B cell (primary cell): ENCODE measurements at regions not wholly inside any gene's neighbourhood (a gene's known extent, or its start where the extent isn't known, plus 50 kb on each side); places are given as distances from the start of the nearest gene placed in this dataset.

Experiments used
- ATAC-seq: fragments of 200-7000 bp; cut with Tn5 transposase; one replicate; pipeline ENCODE4 v1.10.0; 2021; ENCODE audit warnings: low read depth, mild to moderate bottlenecking, moderate number of reproducible peaks, moderate library complexity
- CTCF ChIA-PET: fragments of 350-600 bp; sonication (Branson Sonifier 250); formaldehyde crosslinking; loops from one replicate; lab custom pipeline; 2021; ENCODE audit warnings: antibody characterized with exemption, inconsistent platforms; lab: Charles Lee
- POLR2A ChIA-PET: fragments of 350-600 bp; sonication (Branson Sonifier 250); formaldehyde crosslinking; loops from one replicate; lab custom pipeline; 2021; ENCODE audit warnings: antibody characterized with exemption; lab: Charles Lee
- DNase-seq: peaks from one replicate; pipeline ENCODE4 v3.0.0; 2013
- H2AFZ ChIP-seq: 2 replicates; pipeline ENCODE4 v1.6.1; 2012; ENCODE audit warnings: mild to moderate bottlenecking, low read depth, low read length; ENCODE audit not compliant: insufficient read depth, poor library complexity, severe bottlenecking
- H3K27ac ChIP-seq, 2 donors: 1 replicate in 1 of 2; 2 replicates in 1 of 2; pipeline ENCODE4 v1.5.1; 2012 to 2013; ENCODE audit warnings: low read length in 2 of 2, mild to moderate bottlenecking in 2 of 2, moderate library complexity in 1 of 2
- H3K27me3 ChIP-seq, 4 experiments: fragments of 200-600 bp in 1 of 4; sonication (generic) in 1 of 4; replicated peaks in 1 of 4; 1 replicate in 2 of 4; 2 replicates in 2 of 4; pipeline versions ENCODE4 v1.6.1 to v1.7.0; 2013 to 2016; ENCODE audit warnings: low read length in 3 of 4, mild to moderate bottlenecking in 2 of 4, mixed read lengths in 1 of 4, moderate library complexity in 1 of 4; ENCODE audit not compliant: insufficient read depth in 4 of 4, control insufficient read depth in 3 of 4; ENCODE audit errors: control extremely low read depth in 1 of 4
- H3K36me3 ChIP-seq, 2 experiments: replicated peaks in 1 of 2; 1 replicate in 1 of 2; 2 replicates in 1 of 2; pipeline versions ENCODE4 v1.6.1 to v1.7.1; 2013; ENCODE audit warnings: low read length in 1 of 2; ENCODE audit not compliant: insufficient read depth in 2 of 2, control insufficient read depth in 1 of 2; ENCODE audit errors: control extremely low read depth in 1 of 2, extremely low read depth in 1 of 2
- H3K4me1 ChIP-seq, 2 donors: fragments of 200-600 bp in 1 of 2; sonication (generic) in 1 of 2; 1 replicate in 1 of 2; 2 replicates in 1 of 2; pipeline versions ENCODE4 v1.5.1 to v1.6.1; 2013 to 2017; ENCODE audit warnings: low read length in 2 of 2; ENCODE audit not compliant: control insufficient read depth in 2 of 2, insufficient read depth in 2 of 2
- H3K4me2 ChIP-seq: replicated peaks from 2 replicates; pipeline ENCODE3; 2012; ENCODE audit warnings: mild to moderate bottlenecking, low read depth, low read length; ENCODE audit not compliant: poor library complexity, severe bottlenecking
- H3K4me3 ChIP-seq, 5 experiments: fragments of 200-600 bp in 1 of 5; sonication (generic) in 1 of 5; 1 replicate in 3 of 5; 2 replicates in 2 of 5; pipeline versions ENCODE4 v1.5.1 to v1.7.0; 2011 to 2016; ENCODE audit warnings: low read length in 4 of 5, mild to moderate bottlenecking in 4 of 5, low read depth in 2 of 5, control low read depth in 1 of 5, moderate library complexity in 1 of 5; ENCODE audit not compliant: insufficient read depth in 1 of 5; ENCODE audit errors: control extremely low read depth in 1 of 5, extremely low read depth in 1 of 5
- H3K79me2 ChIP-seq: fragments of 200-600 bp; sonication (generic); one replicate; pipeline ENCODE4 v1.6.0; 2016; ENCODE audit warnings: low read length; ENCODE audit not compliant: control insufficient read depth, insufficient read depth
- H3K9ac ChIP-seq: fragments of 200-600 bp; sonication (generic); 2 replicates; pipeline ENCODE4 v1.6.1; 2017; ENCODE audit warnings: mild to moderate bottlenecking, low read length, moderate library complexity
- H3K9me3 ChIP-seq, 3 donors: one replicate each; pipeline versions ENCODE4 v1.6.1 to v1.7.1; 2013; ENCODE audit warnings: low read length in 2 of 3; ENCODE audit not compliant: control insufficient read depth in 2 of 3, insufficient read depth in 1 of 3; ENCODE audit errors: control extremely low read depth in 1 of 3
- H4K20me1 ChIP-seq: 2 replicates; pipeline ENCODE4 v1.6.0; 2012; ENCODE audit warnings: mild to moderate bottlenecking, low read length; ENCODE audit not compliant: insufficient read depth, control insufficient read depth, poor library complexity, severe bottlenecking
- H3K27ac Mint-ChIP-seq: one replicate; pipeline ENCODE4 v1.8.0; 2021; ENCODE audit warnings: mixed read lengths
- H3K27me3 Mint-ChIP-seq: one replicate; pipeline ENCODE4 v1.8.0; 2021; ENCODE audit warnings: mixed read lengths
- H3K4me1 Mint-ChIP-seq: one replicate; pipeline ENCODE4 v1.8.0; 2021; ENCODE audit warnings: mixed read lengths
- H3K4me3 Mint-ChIP-seq: one replicate; pipeline ENCODE4 v1.8.0; 2021; ENCODE audit warnings: mixed read lengths
- H3K9me3 Mint-ChIP-seq: one replicate; pipeline ENCODE4 v1.8.0; 2022; ENCODE audit warnings: mixed read lengths; ENCODE audit not compliant: insufficient read depth
- EZH2 ChIP-seq: IDR thresholded peaks from 2 replicates; pipeline ENCODE4 v1.6.1; 2012; ENCODE audit warnings: borderline replicate concordance, low read depth, mild to moderate bottlenecking, moderate library complexity, low read length; ENCODE audit not compliant: insufficient read depth, poor library complexity, severe bottlenecking
- WGBS: methylation state at CpG from one replicate; pipeline ENCODE4 v1.1.5; 2013; ENCODE audit warnings: missing lambda C conversion rate; ENCODE audit not compliant: insufficient coverage; 5-methylcytosine and 5-hydroxymethylcytosine counted together
- intact Hi-C: fragments of 100-400 bp; cut with micrococcal nuclease; formaldehyde crosslinking; loops from one replicate; pipeline ENCODE4 v1.10.0; 2022
- TF ChIP-seq, protein P1 (sequence below): fragments of 200-600 bp; IDR thresholded peaks from one replicate; pipeline ENCODE4 v1.8.0; 2022; ENCODE audit warnings: antibody characterized with exemption, mild to moderate bottlenecking

GRCh38 chr5:2565147-2565546 lies 186.3 kb downstream of the IRX2 start:
- Histone ChIP-seq H3K9me3 (peaks cover 0 to 48% (median 0%) of the 10 kb centered on the region in 3 donors), H4K20me1 (no peaks in the 10 kb centered on the region), H3K27me3 (no peaks in the 10 kb centered on the region), H3K27ac (no peak overlapping the region), H3K4me2 (no peak overlapping the region), H3K4me1 (no peaks in the 10 kb centered on the region), H3K36me3 (no peaks in the 10 kb centered on the region), H2AFZ (no peak overlapping the region), H3K9ac (no peak overlapping the region), H3K79me2 (no peaks in the 10 kb centered on the region), H3K4me3 (no peak overlapping the region)
- intact Hi-C loops, result no loop called here
- peaks cover 6% of the 10 kb centered on the region for H3K9me3 Mint-ChIP-seq
- CTCF ChIA-PET, result no interaction called here
- H3K4me3 Mint-ChIP-seq, result no peak overlapping the region
- POLR2A ChIA-PET, result no interaction called here
- DNase-seq (no peak), ATAC-seq (no peak)
- H3K4me1 Mint-ChIP-seq, result no peaks in the 10 kb centered on the region
- TF ChIP-seq, protein P1, sequence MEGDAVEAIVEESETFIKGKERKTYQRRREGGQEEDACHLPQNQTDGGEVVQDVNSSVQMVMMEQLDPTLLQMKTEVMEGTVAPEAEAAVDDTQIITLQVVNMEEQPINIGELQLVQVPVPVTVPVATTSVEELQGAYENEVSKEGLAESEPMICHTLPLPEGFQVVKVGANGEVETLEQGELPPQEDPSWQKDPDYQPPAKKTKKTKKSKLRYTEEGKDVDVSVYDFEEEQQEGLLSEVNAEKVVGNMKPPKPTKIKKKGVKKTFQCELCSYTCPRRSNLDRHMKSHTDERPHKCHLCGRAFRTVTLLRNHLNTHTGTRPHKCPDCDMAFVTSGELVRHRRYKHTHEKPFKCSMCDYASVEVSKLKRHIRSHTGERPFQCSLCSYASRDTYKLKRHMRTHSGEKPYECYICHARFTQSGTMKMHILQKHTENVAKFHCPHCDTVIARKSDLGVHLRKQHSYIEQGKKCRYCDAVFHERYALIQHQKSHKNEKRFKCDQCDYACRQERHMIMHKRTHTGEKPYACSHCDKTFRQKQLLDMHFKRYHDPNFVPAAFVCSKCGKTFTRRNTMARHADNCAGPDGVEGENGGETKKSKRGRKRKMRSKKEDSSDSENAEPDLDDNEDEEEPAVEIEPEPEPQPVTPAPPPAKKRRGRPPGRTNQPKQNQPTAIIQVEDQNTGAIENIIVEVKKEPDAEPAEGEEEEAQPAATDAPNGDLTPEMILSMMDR, result no peak
- no peak for TF ChIP-seq EZH2
- WGBS, result 89% methylated on average over 6 of the region's 6 CpGs
- H3K27me3 Mint-ChIP-seq, result no peaks in the 10 kb centered on the region
- H3K27ac Mint-ChIP-seq, result no peak overlapping the region

- Histone ChIP-seq H3K36me3 (no peaks in the 10 kb centered on the region), H3K27me3 (no peaks in the 10 kb centered on the region), H3K9ac (no peak overlapping the region), H4K20me1 (no peaks in the 10 kb centered on the region), H3K27ac (no peak overlapping the region), H3K4me1 (no peaks in the 10 kb centered on the region), H3K4me3 (no peak overlapping the region), H3K79me2 (no peaks in the 10 kb centered on the region), H3K4me2 (no peak overlapping the region), H3K9me3 (peaks cover 0 to 32% (median 0%) of the 10 kb centered on the region in 3 donors), H2AFZ (no peak overlapping the region)
- Mint-ChIP-seq H3K27ac (no peak overlapping the region), H3K4me1 (no peaks in the 10 kb centered on the region), H3K27me3 (no peaks in the 10 kb centered on the region), H3K4me3 (no peak overlapping the region), H3K9me3 (peaks cover 6% of the 10 kb centered on the region)
- DNase-seq (no peak), ATAC-seq (no peak)
- intact Hi-C loops, result no loop called here
- ChIA-PET POLR2A (no interaction called here), CTCF (no interaction called here)
- TF ChIP-seq EZH2, result no peak
- WGBS, result 92% methylated on average over 5 of the region's 6 CpGs
Measured at GRCh38 chr5:2563046-2563445, 188.4 kb downstream of the IRX2 start.
